Cardiac fibroblast (primary cell): ENCODE measurements at regions not wholly inside any gene's neighbourhood (a gene's known extent, or its start where the extent isn't known, plus 50 kb on each side); places are given as distances from the start of the nearest gene placed in this dataset.

Experiments
- DNase-seq, 2 donors: peaks; one replicate each; pipeline versions ENCODE4 v3.0.0 to v3.0.0-alpha.2; 2010; ENCODE audit warnings: low read depth in 2 of 2
- H3K4me3 ChIP-seq, 2 donors: replicated peaks in 1 of 2; 1 replicate in 1 of 2; 2 replicates in 1 of 2; pipeline ENCODE4 v1.5.1; 2011; ENCODE audit warnings: low read depth in 2 of 2, low read length in 2 of 2, mild to moderate bottlenecking in 2 of 2, moderate library complexity in 1 of 2
- CTCF ChIP-seq: IDR thresholded peaks from one replicate; pipeline ENCODE4 v1.5.1; 2011; ENCODE audit warnings: low read depth, mild to moderate bottlenecking, low read length, inconsistent platforms

- H3K4me3 ChIP-seq, result no peak overlapping the region
- TF ChIP-seq CTCF, result no peak
- DNase-seq, result no peak
Observed at GRCh38 chr4:3683744-3684421, 82.3 kb upstream of the ADRA2C start.

GRCh38 chr4:3683077-3683743, 83.0 kb upstream of the ADRA2C start:
- H3K4me3 ChIP-seq, result no peak overlapping the region
- no peak for TF ChIP-seq CTCF

GRCh38 chr4:3682236-3683076, 83.7 kb upstream of the ADRA2C start:
- DNase-seq, result no peak
- no peak for TF ChIP-seq CTCF
- no peak overlapping the region for H3K4me3 ChIP-seq

More at GRCh38 chr4:3683077-3683743, 83.0 kb upstream of the ADRA2C start:
- no peak for DNase-seq

GRCh38 chr4:3681191-3681590, 85.0 kb upstream of the ADRA2C start:
- no peak overlapping the region for H3K4me3 ChIP-seq
- TF ChIP-seq CTCF, result no peak
- no peak for DNase-seq

- TF ChIP-seq CTCF, result no peak
- DNase-seq, result no peak
- no peak overlapping the region for H3K4me3 ChIP-seq
Observed at GRCh38 chr4:3680656-3681055, 85.5 kb upstream of the ADRA2C start.

- H3K4me3 ChIP-seq, result no peak overlapping the region
- TF ChIP-seq CTCF, result no peak
- no peak for DNase-seq
Observed at GRCh38 chr4:3679851-3680311, 86.3 kb upstream of the ADRA2C start.
